GM18520 (cell line): ENCODE measurements at regions not wholly inside any gene's neighbourhood (a gene's known extent, or its start where the extent isn't known, plus 50 kb on each side); places are given as distances from the start of the nearest gene placed in this dataset.

Experiments
- ATAC-seq: cut with Tn5 transposase; IDR thresholded peaks from one replicate; pipeline ENCODE4 v1.9.1; 2021; ENCODE audit not compliant: unreplicated experiment

DNA sequence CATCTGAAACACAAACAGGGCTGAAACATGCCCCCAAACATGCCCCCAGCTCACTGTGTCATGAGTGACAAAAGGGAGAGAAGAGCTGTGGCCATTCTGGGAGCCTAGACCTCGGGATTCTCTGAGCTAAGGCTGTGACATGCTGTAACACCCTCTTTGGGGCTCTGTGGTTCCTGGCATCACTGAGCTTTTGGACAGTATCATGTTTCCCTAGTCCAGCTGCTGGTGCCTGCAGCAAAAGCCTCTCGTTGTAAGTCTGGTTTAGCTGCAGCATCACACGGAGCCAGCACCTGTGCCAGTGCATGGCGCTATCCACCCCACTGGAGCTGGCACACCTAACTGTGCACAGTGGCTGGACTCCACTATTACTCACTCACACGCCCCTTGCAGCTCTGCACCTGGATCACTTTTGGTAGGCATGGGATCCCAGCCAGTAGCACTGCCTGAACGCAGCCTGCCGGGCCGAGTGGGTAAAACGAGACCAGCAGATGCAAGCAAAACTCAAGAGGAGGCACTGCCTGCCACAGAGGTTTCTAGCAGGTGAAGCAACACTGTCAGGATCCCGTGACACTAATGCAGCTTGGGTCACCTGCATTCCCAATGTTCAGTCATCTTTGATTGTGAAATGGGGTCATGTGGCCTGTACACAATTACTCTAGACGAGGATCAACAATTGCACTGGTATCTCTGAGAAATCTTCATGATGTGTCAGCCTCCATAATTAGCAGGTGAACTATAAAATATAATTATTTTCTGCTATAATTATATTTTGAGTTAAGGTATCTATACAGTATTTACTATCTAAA is 547.2 kb downstream of the ZNF804A start:
- no peak for ATAC-seq

DNA sequence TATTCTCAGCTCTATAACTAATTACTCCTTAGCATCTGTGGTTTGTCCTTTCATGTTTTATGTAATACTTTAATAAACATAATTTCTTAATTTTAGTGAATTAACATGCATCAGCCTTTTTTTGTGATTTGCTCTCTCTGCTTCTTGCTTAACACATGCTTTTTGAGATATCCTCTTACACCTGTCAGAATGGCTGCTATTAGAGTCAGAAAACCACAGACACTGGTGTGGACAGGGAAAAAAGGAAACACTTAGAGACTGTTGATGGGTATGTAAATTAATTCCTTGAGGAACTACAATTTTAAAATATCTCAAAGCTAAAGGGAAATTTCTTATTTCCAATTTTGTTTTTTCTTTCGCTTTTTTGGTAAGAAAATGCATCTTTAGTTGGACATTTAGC is 549.0 kb downstream of the ZNF804A start:
- ATAC-seq, result no peak

DNA sequence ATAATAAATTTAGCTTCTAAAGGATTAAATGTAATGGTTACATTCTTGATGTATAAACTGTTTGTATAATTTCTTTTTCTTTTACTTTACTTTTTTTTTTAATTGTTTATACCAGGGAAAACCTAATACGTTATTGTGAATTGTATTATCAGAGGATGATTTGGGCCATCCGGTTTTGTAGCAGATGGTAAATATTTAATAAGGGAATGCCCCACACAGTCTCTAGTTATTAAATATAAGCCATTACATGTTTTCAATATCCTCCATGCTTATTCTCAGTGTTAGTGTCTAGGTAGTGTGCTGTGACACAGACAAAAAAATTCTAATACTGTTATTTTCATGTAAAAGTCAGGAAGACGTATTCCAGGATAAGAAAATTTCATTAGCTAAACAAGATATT is 553.9 kb downstream of the ZNF804A start:
- ATAC-seq, result no peak

DNA sequence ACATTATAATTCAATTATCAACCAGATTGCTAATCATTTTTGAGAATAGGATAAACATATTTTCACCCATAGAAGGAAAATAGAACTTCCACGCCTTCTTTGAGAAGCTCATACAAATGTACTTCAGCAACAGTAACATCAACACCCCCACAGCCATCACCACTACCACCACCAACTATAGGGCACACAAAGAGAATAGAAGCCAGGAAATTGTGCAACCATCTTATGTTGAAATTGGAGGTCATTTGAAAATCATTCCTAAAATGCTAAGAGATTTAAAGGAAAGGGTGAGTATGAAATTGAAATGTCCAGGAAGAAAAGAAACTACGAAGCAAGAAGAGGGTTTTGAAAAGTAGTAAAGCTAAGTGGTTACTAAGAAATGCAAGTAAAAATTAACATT is 563.4 kb downstream of the ZNF804A start:
- ATAC-seq, result no peak

- no peak for ATAC-seq
Observed at GRCh38 chr2:185174353-185174752, 564.3 kb upstream of the FSIP2 start.

- no peak for ATAC-seq
Observed at GRCh38 chr2:185179743-185180142, 558.9 kb upstream of the FSIP2 start.

DNA sequence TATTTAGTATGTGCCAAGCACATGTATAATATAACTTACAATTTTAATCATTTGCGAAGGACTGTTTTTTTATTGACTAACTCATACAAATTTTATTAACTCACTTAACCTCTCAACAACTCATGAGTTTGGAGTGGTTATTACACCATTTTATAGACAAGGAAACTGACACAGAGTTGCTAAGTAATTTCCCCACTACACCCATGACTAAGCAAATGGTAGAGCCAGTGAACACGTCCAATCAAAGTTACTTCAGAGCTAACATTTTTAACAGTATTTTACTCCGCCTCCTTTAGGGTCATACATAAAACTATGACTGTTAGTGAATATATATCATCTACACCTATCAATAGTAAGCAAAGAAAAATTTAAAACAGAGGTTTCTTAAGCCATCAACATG is 556.7 kb upstream of the FSIP2 start:
- ATAC-seq, result no peak

DNA sequence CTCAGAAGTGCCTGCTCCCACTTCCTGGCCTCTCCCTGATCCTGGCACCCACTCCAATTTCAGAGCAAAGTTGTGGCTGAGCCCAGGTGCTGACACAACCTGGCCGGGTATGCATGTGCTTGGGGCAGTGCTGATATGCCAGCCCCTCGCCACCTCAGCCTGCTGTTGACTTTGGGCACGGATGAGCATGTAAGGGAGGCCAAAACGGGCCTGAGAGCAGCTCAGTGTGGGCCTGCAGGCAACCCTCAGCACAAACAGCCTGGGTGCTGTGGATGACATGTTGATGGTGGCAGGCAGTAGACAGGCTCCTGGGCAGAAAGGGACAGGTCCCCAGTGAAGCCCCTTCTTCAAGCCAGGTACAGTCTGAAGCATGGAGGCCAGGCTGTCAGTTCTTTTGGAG is 553.6 kb upstream of the FSIP2 start:
- ATAC-seq, result no peak

DNA sequence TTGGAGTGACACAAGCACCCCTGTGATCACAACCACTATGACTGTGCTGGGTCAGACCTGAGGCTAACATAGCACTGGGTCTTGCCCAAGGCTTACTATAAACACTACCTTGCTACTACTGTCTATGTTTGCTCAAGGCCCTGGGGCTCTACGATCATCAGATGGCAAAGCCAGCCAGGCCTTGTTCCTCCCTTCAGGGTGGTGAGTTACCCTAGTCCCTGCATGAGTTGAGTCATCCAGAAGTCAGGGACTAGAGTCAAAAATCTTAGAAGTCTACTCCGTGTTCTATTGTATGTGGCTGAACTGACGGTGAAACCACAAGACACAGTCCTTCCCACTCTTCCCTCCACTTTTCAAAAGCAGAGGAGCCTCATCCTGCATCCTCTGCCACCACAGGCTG is 551.2 kb upstream of the FSIP2 start:
- no peak for ATAC-seq

GRCh38 chr2:185188656-185189055 is 549.9 kb upstream of the FSIP2 start:
- ATAC-seq, result no peak

GRCh38 chr2:185201063-185201462 is 537.5 kb upstream of the FSIP2 start:
- ATAC-seq, result no peak

DNA sequence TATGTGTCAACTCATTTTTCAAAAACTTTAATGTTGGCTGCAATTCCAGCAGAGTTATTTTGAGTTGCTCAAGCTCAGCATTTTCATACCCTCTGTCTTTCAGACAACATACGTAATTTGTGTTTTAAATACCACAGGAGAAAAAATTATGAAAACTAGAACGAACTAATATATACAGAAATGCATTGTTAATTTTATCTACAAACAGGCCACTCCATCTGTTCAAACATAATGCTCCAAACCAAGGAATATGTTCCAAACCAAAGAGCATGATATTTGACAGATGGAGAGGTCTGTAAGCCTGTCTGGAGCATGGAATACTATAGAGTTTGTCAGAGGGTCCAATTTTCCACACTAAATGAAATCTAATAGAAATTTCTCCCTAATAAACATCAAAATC is 536.2 kb upstream of the FSIP2 start:
- ATAC-seq, result no peak

DNA sequence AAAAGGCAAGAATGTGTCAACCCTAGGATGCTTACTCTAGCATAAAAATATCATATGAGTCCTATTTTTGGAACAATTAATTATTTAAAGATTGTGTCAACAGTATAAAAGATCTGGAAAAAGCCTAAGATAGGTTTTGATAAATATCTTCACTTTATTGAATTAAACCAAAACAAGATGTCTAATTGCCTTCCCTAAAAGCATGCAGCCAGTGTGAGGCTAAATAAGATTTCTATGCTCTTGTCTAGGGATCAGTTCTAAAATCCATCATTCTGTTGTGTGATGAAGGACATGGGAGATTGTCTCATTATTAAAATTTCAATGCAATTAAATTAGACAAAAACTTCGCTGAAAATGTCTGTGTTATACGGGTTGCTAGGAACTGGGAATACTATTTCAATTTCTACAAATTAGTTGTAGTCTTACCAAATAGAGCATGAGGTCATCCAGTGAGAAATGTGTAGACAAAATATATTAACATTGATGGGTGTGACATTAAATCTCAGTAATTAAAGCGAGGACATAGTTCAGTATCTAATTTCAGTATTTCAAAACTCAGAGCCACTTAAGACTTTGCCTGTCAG is 535.6 kb upstream of the FSIP2 start:
- no peak for ATAC-seq

DNA sequence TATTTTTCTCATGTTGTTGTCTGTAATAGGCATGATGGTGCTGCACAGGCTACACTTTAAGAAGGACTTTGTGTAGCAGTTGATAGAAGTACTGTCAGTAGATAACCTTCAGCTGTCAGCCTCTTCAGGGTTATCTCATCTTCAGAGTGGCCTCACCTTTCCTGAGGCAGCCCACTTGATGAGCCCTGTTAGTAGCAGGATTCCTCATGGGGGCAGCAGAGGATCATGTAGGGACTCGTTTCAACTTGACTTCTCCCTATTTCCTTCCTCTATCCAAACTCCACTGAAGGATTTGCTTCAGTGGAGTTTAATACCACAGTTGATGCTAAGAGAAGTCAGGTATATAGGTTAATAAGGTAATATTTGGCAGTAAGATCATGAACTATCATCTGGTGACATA is 530.3 kb upstream of the FSIP2 start:
- ATAC-seq, result no peak

DNA sequence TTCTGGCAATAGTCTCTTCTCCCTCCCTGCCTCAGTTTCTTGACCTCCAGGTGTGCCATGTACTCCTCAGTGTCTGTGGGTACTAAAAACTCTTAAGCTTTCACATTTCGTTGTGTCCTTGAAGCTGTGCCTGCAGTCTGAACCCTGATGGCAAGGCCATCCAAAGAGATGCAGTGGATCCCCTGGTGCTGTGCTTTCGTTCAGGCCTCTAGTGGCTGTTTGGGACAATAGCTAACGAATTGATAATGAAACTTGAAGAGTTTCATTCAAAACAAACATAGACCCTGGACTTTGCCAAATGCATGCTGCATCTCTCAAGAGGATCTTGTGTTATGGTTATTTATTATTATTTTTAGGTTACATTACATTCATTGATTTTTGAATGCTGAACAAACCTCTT is 523.1 kb upstream of the FSIP2 start:
- peak; percentile 43 for ATAC-seq

GRCh38 chr2:185219981-185220380 is 518.6 kb upstream of the FSIP2 start:
- no peak for ATAC-seq

GRCh38 chr2:185222311-185222710 is 516.3 kb upstream of the FSIP2 start:
- no peak for ATAC-seq

DNA sequence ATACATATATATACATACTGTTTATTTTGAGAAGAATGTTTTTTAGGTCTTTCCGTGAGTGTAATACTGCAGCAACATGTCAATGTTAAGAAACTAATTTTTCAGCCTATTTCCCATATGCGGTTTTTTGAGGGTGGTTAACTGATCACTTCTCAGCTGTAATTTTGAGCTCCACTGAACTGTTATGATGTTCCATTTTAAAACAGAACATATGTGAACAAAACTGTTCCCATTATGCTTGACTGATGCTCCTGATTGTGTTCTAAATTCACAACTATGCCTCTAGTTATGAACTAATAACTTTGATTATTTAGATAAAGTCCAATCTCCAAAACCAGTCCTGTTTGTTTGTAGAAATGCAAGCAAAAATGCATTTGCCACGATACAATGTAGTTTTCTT is 511.2 kb upstream of the FSIP2 start:
- ATAC-seq, result no peak

DNA sequence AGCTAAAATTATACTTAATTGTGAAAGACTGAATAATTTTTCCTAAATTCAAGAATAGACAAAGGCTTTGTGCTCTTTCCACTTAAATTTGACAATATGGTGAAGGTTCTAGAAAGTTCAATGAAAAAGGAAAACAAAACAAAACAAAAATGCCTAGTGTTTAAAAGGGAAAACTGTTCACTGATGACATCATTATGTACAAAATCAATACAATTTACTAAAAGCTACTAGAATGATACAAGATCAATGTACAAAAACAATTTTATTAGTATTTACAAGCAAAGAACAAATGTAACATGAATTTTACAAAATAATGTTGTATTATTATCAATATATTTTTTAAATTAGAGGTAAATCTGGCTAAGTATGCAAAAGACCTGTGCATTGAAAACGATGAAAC is 499.1 kb upstream of the FSIP2 start:
- no peak for ATAC-seq

- ATAC-seq, result no peak
Observed at GRCh38 chr2:185240796-185241195, 497.8 kb upstream of the FSIP2 start.

DNA sequence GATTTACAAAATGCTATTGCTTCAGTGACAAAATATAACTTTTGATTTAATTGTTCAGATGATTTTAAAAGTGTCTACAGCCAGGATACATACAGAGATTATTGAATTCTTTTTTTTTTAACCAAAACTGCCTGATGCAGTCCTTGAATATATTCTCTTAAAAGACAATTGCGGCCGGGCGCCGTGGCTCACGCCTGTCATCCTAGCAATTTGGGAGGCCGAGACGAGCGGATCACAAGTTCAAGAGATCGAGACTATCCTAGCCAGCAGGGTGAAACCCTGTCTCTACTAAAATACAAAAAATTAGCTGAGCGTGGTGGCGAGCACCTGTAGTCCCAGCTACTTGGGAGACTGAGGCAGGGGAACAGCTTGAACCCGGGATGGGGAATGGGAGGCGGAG is 497.0 kb upstream of the FSIP2 start:
- ATAC-seq, result no peak

GRCh38 chr2:185242462-185242861 is 496.1 kb upstream of the FSIP2 start:
- no peak for ATAC-seq

GRCh38 chr2:185245216-185245615 is 493.4 kb upstream of the FSIP2 start:
- no peak for ATAC-seq
